Mononuclear cell (primary cell): ENCODE measurements at regions not wholly inside any gene's neighbourhood (a gene's known extent, or its start where the extent isn't known, plus 50 kb on each side); places are given as distances from the start of the nearest gene placed in this dataset.
"Not testable (repeated sequence)": the region's sequence is repeated elsewhere in the genome, so short reads cannot be mapped to it uniquely, and the experiment has no call there.

Experiments
- H3K27me3 ChIP-seq: 2 replicates; pipeline ENCODE4 v1.6.0; 2011; ENCODE audit warnings: low read length, control low read depth; ENCODE audit not compliant: insufficient read depth
- H3K4me1 ChIP-seq: 2 replicates; pipeline ENCODE4 v1.5.1; 2011; ENCODE audit warnings: mild to moderate bottlenecking, low read length, control low read depth; ENCODE audit not compliant: insufficient read depth
- H3K4me3 ChIP-seq: 2 replicates; pipeline ENCODE4 v1.5.1; 2011; ENCODE audit warnings: mild to moderate bottlenecking, low read length, moderate library complexity
- H3K9me3 ChIP-seq: 2 replicates; pipeline ENCODE4 v1.5.1; 2011; ENCODE audit warnings: low read depth, mild to moderate bottlenecking, control low read depth, low read length

DNA sequence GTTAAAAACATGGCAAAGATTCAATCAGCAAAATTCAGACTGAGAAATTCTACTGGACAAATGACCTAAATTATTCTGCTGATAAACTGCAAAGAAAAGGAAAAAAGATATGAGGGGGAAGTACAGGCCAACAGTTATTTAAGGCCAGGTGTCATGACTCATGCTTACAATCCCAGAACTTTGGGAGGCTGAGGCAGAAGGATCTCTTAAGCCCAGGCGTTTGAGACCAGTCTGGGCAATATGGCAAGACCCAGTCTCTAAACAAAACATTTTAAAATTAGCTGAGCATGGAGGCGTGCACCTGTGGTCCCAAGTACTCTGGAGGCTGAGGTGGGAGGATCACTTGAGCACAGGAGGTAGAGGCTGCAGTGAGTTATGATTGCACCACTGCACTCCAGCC is 91.8 kb upstream of the USP15 start:
- H3K4me3 ChIP-seq: no peak overlapping the region
- no peaks in the 10 kb centered on the region for H3K4me1 ChIP-seq
- H3K9me3 ChIP-seq: no peaks in the 10 kb centered on the region
- no peaks in the 10 kb centered on the region for H3K27me3 ChIP-seq

DNA sequence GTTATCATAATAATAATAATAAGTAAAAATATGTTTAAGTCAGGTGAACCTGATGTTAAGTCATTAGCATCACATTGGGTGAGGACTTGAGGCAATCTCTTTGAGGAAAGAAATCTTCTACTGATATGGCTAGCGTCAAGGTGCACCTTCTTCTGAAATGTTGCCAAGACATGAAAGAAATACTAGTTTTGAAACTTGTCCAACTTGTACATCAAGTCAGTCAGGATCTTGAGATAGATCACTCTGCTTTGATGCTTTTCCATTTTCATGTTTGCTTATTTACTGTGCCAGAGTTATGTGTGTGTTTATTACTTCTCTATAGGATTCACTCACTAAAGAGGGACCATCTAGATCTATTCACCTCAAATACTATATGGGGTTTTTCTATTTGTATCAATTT is 90.0 kb upstream of the USP15 start:
- H3K4me1 ChIP-seq: no peaks in the 10 kb centered on the region
- H3K27me3 ChIP-seq: no peaks in the 10 kb centered on the region
- H3K4me3 ChIP-seq: no peak overlapping the region
- no peaks in the 10 kb centered on the region for H3K9me3 ChIP-seq

DNA sequence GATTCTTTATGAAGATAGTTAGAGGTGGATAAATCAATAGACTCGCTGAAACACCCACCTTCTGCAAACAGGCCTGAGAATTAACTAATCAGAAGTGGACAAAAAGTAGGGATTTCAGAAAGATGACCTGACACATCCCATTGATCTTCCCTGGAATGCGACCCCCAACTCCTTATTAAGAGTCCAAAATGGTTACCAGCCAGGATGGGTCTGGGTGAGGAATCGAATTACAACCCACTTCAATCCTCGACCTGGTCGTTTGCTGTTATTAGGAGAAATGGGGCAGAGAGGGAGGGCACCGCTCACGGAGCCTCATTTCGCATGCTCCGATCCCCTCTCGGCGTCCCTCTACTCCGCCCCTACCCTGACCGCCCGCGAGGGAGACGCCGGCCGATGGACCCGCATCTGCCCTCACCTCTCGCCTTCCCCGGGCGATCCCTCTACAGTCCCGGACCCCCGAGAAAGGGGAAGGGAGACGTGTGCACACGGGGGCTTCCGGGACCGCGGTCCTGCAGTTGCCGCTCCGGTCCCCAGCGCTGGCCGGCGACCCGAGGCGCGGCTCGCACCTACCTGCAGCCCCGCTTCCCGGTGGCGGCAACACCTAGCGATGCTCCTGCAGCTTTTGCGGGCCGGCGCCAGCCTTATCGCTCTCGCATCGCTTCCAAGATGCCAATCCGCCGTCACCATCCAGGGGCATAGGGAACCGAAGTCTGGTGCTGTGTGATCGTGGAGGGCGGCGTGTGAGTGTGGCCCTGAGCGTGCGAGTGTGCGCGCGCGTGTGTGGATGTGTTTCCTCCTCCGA is 69.3 kb upstream of the USP15 start:
- Histone ChIP-seq H3K27me3 (peaks cover 38% of the 10 kb centered on the region), H3K4me1 (peaks cover 36% of the 10 kb centered on the region), H3K4me3 (peak overlapping the region; percentile 37), H3K9me3 (no peaks in the 10 kb centered on the region)

DNA sequence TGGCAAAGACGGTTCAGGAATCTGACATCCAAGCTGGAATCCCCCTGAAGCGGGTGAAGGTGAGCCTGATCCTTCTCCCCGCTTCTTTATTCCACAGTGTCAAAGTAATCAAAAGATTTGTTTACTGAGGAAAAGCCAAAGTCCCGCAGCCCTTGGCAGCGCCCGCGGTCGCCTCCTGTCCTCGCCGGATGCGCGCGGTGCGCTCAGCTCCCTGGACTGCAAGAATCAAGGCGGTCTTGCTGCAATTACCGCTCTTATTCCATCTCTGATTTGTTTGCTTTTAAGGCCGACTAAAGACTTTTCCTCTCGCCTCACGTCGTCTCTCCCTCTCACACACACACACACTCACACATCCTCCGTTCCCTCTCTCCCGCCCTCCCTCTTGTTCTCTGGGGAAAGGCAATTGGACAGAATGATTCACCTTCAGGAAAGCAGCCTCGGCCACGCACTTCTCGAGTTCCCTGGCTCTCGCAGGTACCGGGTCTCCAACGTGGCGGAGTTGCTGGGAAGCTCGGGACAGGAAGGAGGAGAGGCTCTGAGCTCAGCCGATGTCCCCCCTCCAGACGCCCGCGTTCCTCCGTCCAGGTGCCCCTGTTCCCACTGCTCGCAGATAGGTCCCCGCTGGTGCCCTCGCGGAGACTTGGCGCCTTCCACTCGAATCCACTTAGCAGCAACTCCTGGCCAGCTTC is 68.6 kb upstream of the USP15 start:
- Histone ChIP-seq H3K4me3 (peak overlapping the region; percentile 37), H3K27me3 (peaks cover 38% of the 10 kb centered on the region), H3K9me3 (no peaks in the 10 kb centered on the region), H3K4me1 (peaks cover 44% of the 10 kb centered on the region)

DNA sequence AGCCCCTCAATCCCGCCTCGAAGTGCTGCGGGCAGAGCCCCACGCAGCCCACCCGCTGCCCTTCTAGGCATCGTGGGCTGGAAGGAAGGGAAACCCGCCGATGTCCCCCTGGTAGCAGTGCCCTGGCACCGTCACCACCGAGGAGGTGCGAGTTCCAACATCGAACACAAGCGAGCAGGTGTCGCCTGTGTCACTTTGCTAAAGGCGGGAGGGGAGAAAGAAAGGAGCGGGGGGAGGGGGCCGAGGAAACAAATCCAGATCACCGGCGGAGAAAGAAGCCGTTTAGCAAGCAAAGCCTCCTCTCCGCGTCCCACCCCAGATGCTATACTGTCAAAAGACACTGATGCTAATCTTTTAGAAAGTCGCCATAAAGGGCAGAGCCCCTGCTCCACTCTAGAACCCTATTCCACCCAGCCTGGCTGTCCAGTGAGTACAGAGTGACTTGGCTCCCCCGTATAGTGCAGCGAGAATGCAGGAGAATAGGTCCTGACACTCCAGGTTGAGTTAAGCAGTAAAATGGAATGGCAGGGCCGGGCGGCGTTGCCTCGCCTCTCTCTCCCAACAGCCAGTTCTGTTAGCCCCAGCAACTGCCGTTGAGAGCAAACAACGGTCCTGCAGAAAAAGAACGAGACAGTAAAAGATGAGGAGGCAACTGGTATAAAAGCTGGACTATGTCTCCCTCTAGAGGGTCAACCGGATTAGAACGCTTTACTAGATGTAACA is 67.9 kb upstream of the USP15 start:
- Histone ChIP-seq H3K4me1 (peaks cover 45% of the 10 kb centered on the region), H3K4me3 (peak overlapping the region; percentile 37), H3K9me3 (no peaks in the 10 kb centered on the region), H3K27me3 (peaks cover 38% of the 10 kb centered on the region)

DNA sequence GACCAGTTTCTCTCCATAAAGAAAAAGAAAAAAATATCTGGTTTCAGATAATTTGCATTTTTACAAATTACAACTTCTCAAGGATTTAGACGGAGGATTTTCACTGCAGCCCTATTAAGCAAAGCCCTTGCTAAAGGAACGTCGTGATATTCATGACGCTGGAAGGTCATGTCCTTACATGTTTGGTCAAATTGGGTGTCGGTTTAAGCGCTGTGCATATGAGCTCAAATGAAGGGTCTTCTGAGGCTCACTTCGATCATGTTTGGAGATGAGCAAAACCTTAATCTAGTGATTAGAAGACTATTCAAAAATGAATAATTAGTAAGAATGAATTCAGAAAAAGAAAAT is 67.3 kb upstream of the USP15 start:
- Histone ChIP-seq H3K4me1 (peaks cover 45% of the 10 kb centered on the region), H3K9me3 (no peaks in the 10 kb centered on the region), H3K4me3 (no peak overlapping the region), H3K27me3 (peaks cover 38% of the 10 kb centered on the region)

DNA sequence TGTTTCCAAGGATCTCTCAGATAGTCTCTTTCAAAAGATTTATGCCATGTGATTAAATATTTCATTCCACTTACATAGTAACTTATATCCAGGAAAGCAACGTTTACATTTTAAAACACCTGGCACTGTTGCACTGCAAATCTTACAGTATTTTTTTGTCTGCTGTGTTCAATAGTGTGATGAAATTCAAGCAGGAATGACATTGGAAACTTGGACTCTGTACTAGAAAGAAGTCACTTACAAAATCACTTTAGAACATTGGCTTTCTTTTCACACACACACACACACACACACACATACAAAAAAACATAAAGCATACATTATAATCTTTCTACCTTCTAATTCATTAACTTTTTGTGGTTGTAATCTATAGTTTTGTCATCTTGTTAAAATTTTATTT is 66.2 kb upstream of the USP15 start:
- peaks cover 45% of the 10 kb centered on the region for H3K4me1 ChIP-seq
- peaks cover 37% of the 10 kb centered on the region for H3K27me3 ChIP-seq
- H3K4me3 ChIP-seq: no peak overlapping the region
- H3K9me3 ChIP-seq: no peaks in the 10 kb centered on the region

DNA sequence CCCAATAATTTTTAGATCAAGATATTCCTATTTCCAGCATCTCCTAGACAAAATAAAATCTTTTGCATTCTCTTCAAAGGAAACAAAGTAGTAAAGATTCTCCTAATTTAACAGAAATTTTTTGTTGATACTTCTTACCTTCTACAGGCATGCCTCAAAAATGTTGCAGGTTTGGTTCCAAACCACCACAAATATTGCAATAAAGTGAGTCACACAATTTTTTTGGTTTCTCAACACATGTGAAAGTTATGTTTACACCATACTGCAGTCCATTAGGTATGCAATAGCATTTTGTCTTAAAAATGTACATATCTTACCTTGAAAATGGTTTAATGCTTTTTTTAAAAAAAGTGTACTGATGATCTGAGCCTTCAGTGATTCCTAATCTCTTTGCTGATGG is 65.6 kb upstream of the USP15 start:
- H3K27me3 ChIP-seq: peaks cover 31% of the 10 kb centered on the region
- no peaks in the 10 kb centered on the region for H3K9me3 ChIP-seq
- peaks cover 45% of the 10 kb centered on the region for H3K4me1 ChIP-seq

DNA sequence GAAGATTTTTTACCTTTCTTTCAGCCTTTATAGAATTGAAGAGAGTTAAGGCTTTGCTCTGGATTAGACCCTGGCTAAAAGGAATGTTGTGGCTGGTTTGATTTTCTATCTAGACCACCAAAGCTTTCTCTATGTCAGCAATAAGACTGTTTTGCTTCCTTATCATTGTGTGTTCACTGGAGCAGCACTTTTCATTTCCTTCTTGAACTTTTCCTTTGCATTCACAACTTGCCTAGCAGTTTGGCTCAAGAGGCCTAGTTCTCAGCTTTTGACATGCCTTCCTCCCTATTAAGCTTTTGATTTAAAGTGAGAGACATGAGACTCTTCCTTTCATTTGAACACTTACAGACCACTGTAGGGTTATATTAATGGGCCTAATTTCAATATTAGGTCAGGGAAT is 64.1 kb upstream of the USP15 start:
- peaks cover 32% of the 10 kb centered on the region for H3K4me1 ChIP-seq
- H3K27me3 ChIP-seq: peaks cover 16% of the 10 kb centered on the region
- H3K4me3 ChIP-seq: no peak overlapping the region
- H3K9me3 ChIP-seq: no peaks in the 10 kb centered on the region

More for the DNA sequence above, 65.6 kb upstream of the USP15 start:
- no peak overlapping the region for H3K4me3 ChIP-seq

DNA sequence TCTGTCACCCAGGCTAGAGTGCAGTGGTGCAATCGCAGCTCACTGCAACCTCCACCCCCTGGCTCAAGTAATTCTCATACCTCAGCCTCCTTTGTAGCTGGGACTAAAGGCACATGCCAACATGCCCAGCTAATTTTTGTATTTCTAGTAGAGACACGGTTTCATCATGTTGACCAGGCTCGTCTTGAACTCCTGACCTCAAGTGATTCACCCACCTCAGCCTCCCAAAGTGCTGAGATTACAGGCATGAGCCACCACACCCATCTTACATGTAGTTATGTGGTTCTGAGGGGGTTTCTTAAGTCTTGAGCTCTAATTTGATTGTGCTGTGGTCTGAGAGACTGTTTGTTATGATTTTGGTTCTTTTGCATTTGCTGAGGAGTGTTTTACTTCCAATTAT is 57.3 kb upstream of the USP15 start:
- H3K4me3 ChIP-seq, H3K27me3 ChIP-seq, H3K4me1 ChIP-seq, H3K9me3 ChIP-seq: not testable (repeated sequence)

DNA sequence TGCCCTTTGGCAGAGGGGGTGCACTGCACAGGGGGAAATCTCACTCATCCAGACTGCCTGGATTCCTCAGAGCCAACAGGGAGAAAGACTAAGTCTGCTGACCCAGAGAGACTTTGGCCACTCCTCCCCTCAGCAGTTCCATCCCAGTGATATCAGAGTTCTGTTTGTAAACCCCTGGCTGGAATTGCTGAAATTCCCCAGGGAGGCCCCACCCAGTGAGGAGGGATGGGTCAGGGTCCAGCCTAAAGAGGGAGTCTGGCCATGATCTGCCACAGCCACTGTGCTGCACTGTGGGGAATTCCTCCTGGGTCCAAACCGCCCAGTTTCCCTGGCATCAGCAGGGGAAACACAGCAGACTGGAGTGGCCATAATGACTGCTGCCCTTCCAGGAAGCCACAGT is 54.9 kb upstream of the USP15 start:
- Histone ChIP-seq H3K9me3 (no peaks in the 10 kb centered on the region), H3K27me3 (no peaks in the 10 kb centered on the region), H3K4me1 (no peaks in the 10 kb centered on the region), H3K4me3 (no peak overlapping the region)

DNA sequence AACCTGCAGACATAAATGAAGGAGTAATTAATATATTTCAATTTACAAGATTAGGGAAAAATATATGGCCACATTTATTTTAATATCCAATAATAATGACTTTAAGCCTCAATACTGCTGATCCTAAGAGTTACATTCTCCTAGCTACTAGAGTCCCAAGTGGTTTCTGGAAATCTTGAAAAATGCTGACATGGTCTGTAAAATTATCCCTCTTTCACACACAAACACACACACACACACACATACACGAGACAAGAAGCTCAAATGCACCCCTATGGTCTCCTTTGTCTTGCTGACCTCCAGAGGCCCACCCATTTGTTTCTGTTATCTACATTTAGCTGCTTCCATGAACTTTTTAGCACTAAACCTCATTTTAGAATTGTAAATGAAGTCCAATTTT is 53.0 kb upstream of the USP15 start:
- Histone ChIP-seq H3K27me3 (no peaks in the 10 kb centered on the region), H3K4me1 (peaks cover 15% of the 10 kb centered on the region), H3K9me3 (no peaks in the 10 kb centered on the region), H3K4me3 (no peak overlapping the region)
